ENCODE measurements at regions not wholly inside any gene's neighbourhood (a gene's known extent, or its start where the extent isn't known, plus 50 kb on each side); places are given as distances from the start of the nearest gene placed in this dataset.
"Not testable (repeated sequence)": the region's sequence is repeated elsewhere in the genome, so short reads cannot be mapped to it uniquely, and the experiment has no call there.

- H3K27ac ChIP-seq (ENCODE audit: low read depth, low read length) = no peak overlapping the region
- no peak overlapping the region for H3K4me3 ChIP-seq (ENCODE audit: low read depth, low read length)
- H3K36me3 ChIP-seq (ENCODE audit: control insufficient read depth, insufficient read depth, low read length) = no peaks in the 10 kb centered on the region
- DNase-seq (ENCODE audit: low read depth in 4 of 6, low spot score in 6 of 6) = no peak
- H3K9me3 ChIP-seq (ENCODE audit: control insufficient read depth, insufficient read depth, low read length) = no peaks in the 10 kb centered on the region
- 74% methylated on average over 4 of the region's 6 CpGs for WGBS (ENCODE audit: insufficient coverage)
- no peaks in the 10 kb centered on the region for H3K27me3 ChIP-seq (ENCODE audit: control insufficient read depth, insufficient read depth, low read length)
- H3K4me1 ChIP-seq (ENCODE audit: control insufficient read depth, insufficient read depth, low read length) = no peaks in the 10 kb centered on the region
These were observed 205.6 kb downstream of the FGFR2 start for GRCh38 chr10:121392657-121393056.

- H3K4me1 ChIP-seq (ENCODE audit: control insufficient read depth, insufficient read depth, low read length) = no peaks in the 10 kb centered on the region
- H3K27ac ChIP-seq (ENCODE audit: low read depth, low read length) = no peak overlapping the region
- H3K27me3 ChIP-seq (ENCODE audit: control insufficient read depth, insufficient read depth, low read length) = no peaks in the 10 kb centered on the region
- peak in 1 of 6 donors; percentile 19 for DNase-seq (ENCODE audit: low read depth in 4 of 6, low spot score in 6 of 6)
- WGBS (ENCODE audit: insufficient coverage) = no CpG with 5 or more reads among the region's 3 CpGs
- H3K36me3 ChIP-seq (ENCODE audit: control insufficient read depth, insufficient read depth, low read length) = no peaks in the 10 kb centered on the region
- H3K4me3 ChIP-seq (ENCODE audit: low read depth, low read length) = no peak overlapping the region
- no peaks in the 10 kb centered on the region for H3K9me3 ChIP-seq (ENCODE audit: control insufficient read depth, insufficient read depth, low read length)
These were observed 204.7 kb downstream of the FGFR2 start for GRCh38 chr10:121393522-121393921.

GRCh38 chr10:121400507-121400906 is 197.7 kb downstream of the FGFR2 start:
- H3K27me3 ChIP-seq (ENCODE audit: control insufficient read depth, insufficient read depth, low read length); DNase-seq (ENCODE audit: low read depth in 4 of 6, low spot score in 6 of 6); H3K4me1 ChIP-seq (ENCODE audit: control insufficient read depth, insufficient read depth, low read length); H3K36me3 ChIP-seq (ENCODE audit: control insufficient read depth, insufficient read depth, low read length); H3K4me3 ChIP-seq (ENCODE audit: low read depth, low read length); H3K9me3 ChIP-seq (ENCODE audit: control insufficient read depth, insufficient read depth, low read length); H3K27ac ChIP-seq (ENCODE audit: low read depth, low read length): not testable (repeated sequence)
- no CpG with 5 or more reads among the region's 4 CpGs for WGBS (ENCODE audit: insufficient coverage)

GRCh38 chr10:121403527-121403926 is 194.7 kb downstream of the FGFR2 start:
- H3K4me3 ChIP-seq (ENCODE audit: low read depth, low read length) = no peak overlapping the region
- H3K27me3 ChIP-seq (ENCODE audit: control insufficient read depth, insufficient read depth, low read length) = no peaks in the 10 kb centered on the region
- DNase-seq (ENCODE audit: low read depth in 4 of 6, low spot score in 6 of 6) = no peak
- H3K4me1 ChIP-seq (ENCODE audit: control insufficient read depth, insufficient read depth, low read length) = peaks cover 16% of the 10 kb centered on the region
- H3K36me3 ChIP-seq (ENCODE audit: control insufficient read depth, insufficient read depth, low read length) = no peaks in the 10 kb centered on the region
- no CpG with 5 or more reads among the region's 5 CpGs for WGBS (ENCODE audit: insufficient coverage)
- no peaks in the 10 kb centered on the region for H3K9me3 ChIP-seq (ENCODE audit: control insufficient read depth, insufficient read depth, low read length)
- H3K27ac ChIP-seq (ENCODE audit: low read depth, low read length) = no peak overlapping the region

- H3K9me3 ChIP-seq (ENCODE audit: control insufficient read depth, insufficient read depth, low read length) = no peaks in the 10 kb centered on the region
- WGBS (ENCODE audit: insufficient coverage) = no CpG with 5 or more reads among the region's 4 CpGs
- H3K4me1 ChIP-seq (ENCODE audit: control insufficient read depth, insufficient read depth, low read length) = peaks cover 16% of the 10 kb centered on the region
- H3K27ac ChIP-seq (ENCODE audit: low read depth, low read length) = no peak overlapping the region
- DNase-seq (ENCODE audit: low read depth in 4 of 6, low spot score in 6 of 6) = no peak
- no peaks in the 10 kb centered on the region for H3K36me3 ChIP-seq (ENCODE audit: control insufficient read depth, insufficient read depth, low read length)
- H3K27me3 ChIP-seq (ENCODE audit: control insufficient read depth, insufficient read depth, low read length) = no peaks in the 10 kb centered on the region
- H3K4me3 ChIP-seq (ENCODE audit: low read depth, low read length) = no peak overlapping the region
These were observed 193.6 kb downstream of the FGFR2 start for GRCh38 chr10:121404611-121405010.

- no peak overlapping the region for H3K4me3 ChIP-seq (ENCODE audit: low read depth, low read length)
- no peaks in the 10 kb centered on the region for H3K9me3 ChIP-seq (ENCODE audit: control insufficient read depth, insufficient read depth, low read length)
- H3K27ac ChIP-seq (ENCODE audit: low read depth, low read length) = no peak overlapping the region
- no peaks in the 10 kb centered on the region for H3K27me3 ChIP-seq (ENCODE audit: control insufficient read depth, insufficient read depth, low read length)
- 42% methylated on average over 1 of the region's 3 CpGs for WGBS (ENCODE audit: insufficient coverage)
- no peaks in the 10 kb centered on the region for H3K36me3 ChIP-seq (ENCODE audit: control insufficient read depth, insufficient read depth, low read length)
- no peak for DNase-seq (ENCODE audit: low read depth in 4 of 6, low spot score in 6 of 6)
- peaks cover 16% of the 10 kb centered on the region for H3K4me1 ChIP-seq (ENCODE audit: control insufficient read depth, insufficient read depth, low read length)
These were observed 193.1 kb downstream of the FGFR2 start for GRCh38 chr10:121405096-121405495.

- no peaks in the 10 kb centered on the region for H3K36me3 ChIP-seq (ENCODE audit: control insufficient read depth, insufficient read depth, low read length)
- peaks cover 16% of the 10 kb centered on the region for H3K4me1 ChIP-seq (ENCODE audit: control insufficient read depth, insufficient read depth, low read length)
- no peaks in the 10 kb centered on the region for H3K9me3 ChIP-seq (ENCODE audit: control insufficient read depth, insufficient read depth, low read length)
- DNase-seq (ENCODE audit: low read depth in 4 of 6, low spot score in 6 of 6) = no peak
- H3K4me3 ChIP-seq (ENCODE audit: low read depth, low read length) = no peak overlapping the region
- no peak overlapping the region for H3K27ac ChIP-seq (ENCODE audit: low read depth, low read length)
- no peaks in the 10 kb centered on the region for H3K27me3 ChIP-seq (ENCODE audit: control insufficient read depth, insufficient read depth, low read length)
- WGBS (ENCODE audit: insufficient coverage) = 100% methylated on average over 1 of the region's 2 CpGs
These were observed 192.7 kb downstream of the FGFR2 start for GRCh38 chr10:121405549-121405948.

- no peak for DNase-seq (ENCODE audit: low read depth in 4 of 6, low spot score in 6 of 6)
- H3K36me3 ChIP-seq (ENCODE audit: control insufficient read depth, insufficient read depth, low read length) = no peaks in the 10 kb centered on the region
- no peak overlapping the region for H3K27ac ChIP-seq (ENCODE audit: low read depth, low read length)
- WGBS (ENCODE audit: insufficient coverage) = 96% methylated on average over 5 of the region's 5 CpGs
- H3K27me3 ChIP-seq (ENCODE audit: control insufficient read depth, insufficient read depth, low read length) = no peaks in the 10 kb centered on the region
- peaks cover 16% of the 10 kb centered on the region for H3K4me1 ChIP-seq (ENCODE audit: control insufficient read depth, insufficient read depth, low read length)
- H3K4me3 ChIP-seq (ENCODE audit: low read depth, low read length) = no peak overlapping the region
- H3K9me3 ChIP-seq (ENCODE audit: control insufficient read depth, insufficient read depth, low read length) = no peaks in the 10 kb centered on the region
These were observed 192.3 kb downstream of the FGFR2 start for GRCh38 chr10:121405953-121406352.

- Histone ChIP-seq H3K4me3 (ENCODE audit: low read depth, low read length) (no peak overlapping the region), H3K4me1 (ENCODE audit: control insufficient read depth, insufficient read depth, low read length) (peaks cover 16% of the 10 kb centered on the region), H3K9me3 (ENCODE audit: control insufficient read depth, insufficient read depth, low read length) (no peaks in the 10 kb centered on the region), H3K27ac (ENCODE audit: low read depth, low read length) (no peak overlapping the region), H3K27me3 (ENCODE audit: control insufficient read depth, insufficient read depth, low read length) (no peaks in the 10 kb centered on the region), H3K36me3 (ENCODE audit: control insufficient read depth, insufficient read depth, low read length) (no peaks in the 10 kb centered on the region)
- DNase-seq (ENCODE audit: low read depth in 4 of 6, low spot score in 6 of 6) = no peak
- 68% methylated on average over 6 of the region's 11 CpGs for WGBS (ENCODE audit: insufficient coverage)
These were observed 191.3 kb downstream of the FGFR2 start for GRCh38 chr10:121406823-121407545.

GRCh38 chr10:121409466-121410104 is 188.7 kb downstream of the FGFR2 start:
- no peak for DNase-seq (ENCODE audit: low read depth in 4 of 6, low spot score in 6 of 6)
- peaks cover 16% of the 10 kb centered on the region for H3K4me1 ChIP-seq (ENCODE audit: control insufficient read depth, insufficient read depth, low read length)
- H3K9me3 ChIP-seq (ENCODE audit: control insufficient read depth, insufficient read depth, low read length) = no peaks in the 10 kb centered on the region
- whole genome bisulfite sequencing (ENCODE audit: insufficient coverage) = 80% methylated on average over 2 of the region's 4 CpGs
- H3K27me3 ChIP-seq (ENCODE audit: control insufficient read depth, insufficient read depth, low read length) = no peaks in the 10 kb centered on the region
- H3K36me3 ChIP-seq (ENCODE audit: control insufficient read depth, insufficient read depth, low read length) = no peaks in the 10 kb centered on the region
- H3K4me3 ChIP-seq (ENCODE audit: low read depth, low read length) = no peak overlapping the region
- no peak overlapping the region for H3K27ac ChIP-seq (ENCODE audit: low read depth, low read length)
